Osteoblast (primary cell): ENCODE measurements at regions not wholly inside any gene's neighbourhood (a gene's known extent, or its start where the extent isn't known, plus 50 kb on each side); places are given as distances from the start of the nearest gene placed in this dataset.

ENCODE experiments used
- DNase-seq: peaks from one replicate; pipeline ENCODE4 v3.0.0; 2011; ENCODE audit warnings: low spot score, mixed read lengths; ENCODE audit not compliant: insufficient read length; ENCODE audit errors: missing footprints
- H2AFZ ChIP-seq: 2 replicates; pipeline ENCODE4 v1.6.0; 2011; ENCODE audit warnings: mild to moderate bottlenecking, low read length
- H3K27ac ChIP-seq: 2 replicates; pipeline ENCODE4 v1.5.1; 2011; ENCODE audit warnings: mild to moderate bottlenecking, low read depth, low read length, moderate library complexity
- H3K27me3 ChIP-seq: 2 replicates; pipeline ENCODE4 v1.6.0; 2012; ENCODE audit warnings: mild to moderate bottlenecking, control low read depth, inconsistent platforms, low read length, moderate library complexity; ENCODE audit not compliant: insufficient read depth
- H3K36me3 ChIP-seq: 2 replicates; pipeline ENCODE4 v1.5.1; 2011; ENCODE audit warnings: mild to moderate bottlenecking, low read length, control low read depth, moderate library complexity; ENCODE audit not compliant: insufficient read depth
- H3K4me1 ChIP-seq: 2 replicates; pipeline ENCODE4 v1.5.1; 2011; ENCODE audit warnings: mild to moderate bottlenecking, low read length, control low read depth, moderate library complexity; ENCODE audit not compliant: insufficient read depth
- H3K4me2 ChIP-seq: 2 replicates; pipeline ENCODE4 v1.6.0; 2011; ENCODE audit warnings: mild to moderate bottlenecking, low read length; ENCODE audit not compliant: insufficient read depth
- H3K4me3 ChIP-seq: fragments of 200-600 bp; sonication (generic); 3 replicates; pipeline ENCODE4 v1.5.1; 2012; ENCODE audit warnings: mild to moderate bottlenecking, low read length, inconsistent platforms; ENCODE audit not compliant: insufficient read depth
- H3K79me2 ChIP-seq: 2 replicates; pipeline ENCODE4 v1.6.0; 2012; ENCODE audit warnings: mild to moderate bottlenecking, low read length, control low read depth, inconsistent platforms; ENCODE audit not compliant: insufficient read depth
- H3K9me3 ChIP-seq: 2 replicates; pipeline ENCODE4 v1.5.1; 2011; ENCODE audit warnings: low read depth, low read length, control low read depth
- H4K20me1 ChIP-seq: 2 replicates; pipeline ENCODE4 v1.6.0; 2012; ENCODE audit warnings: mild to moderate bottlenecking, low read length, control low read depth; ENCODE audit not compliant: insufficient read depth
- TF ChIP-seq, protein P1 (sequence below): IDR thresholded peaks from 2 replicates; pipeline ENCODE4 v1.5.1; 2011; ENCODE audit warnings: mild to moderate bottlenecking, low read depth, low read length, moderate library complexity; ENCODE audit errors: extremely low read depth

DNA sequence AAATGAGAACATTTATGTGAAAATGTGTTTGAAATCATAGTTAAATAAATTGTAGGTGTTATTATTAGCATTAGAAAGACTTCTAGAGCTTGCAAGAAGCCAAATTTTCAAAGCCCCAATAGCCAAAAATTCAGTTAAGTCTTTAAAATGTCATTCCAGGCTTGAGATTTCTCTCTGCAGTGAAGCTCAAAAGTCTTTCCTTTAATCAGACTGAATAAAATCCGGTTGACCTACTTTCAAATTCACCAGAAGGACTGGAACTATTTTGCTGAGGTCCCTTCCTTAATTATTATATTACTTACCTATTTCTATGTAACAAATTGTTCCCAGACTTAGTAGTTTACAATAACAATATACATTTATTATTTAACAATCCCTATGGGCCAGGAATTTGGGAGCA lies 112.2 kb upstream of the TRPM3 start:
- Histone ChIP-seq H3K9me3 (no peaks in the 10 kb centered on the region), H3K4me2 (no peak overlapping the region), H3K36me3 (no peaks in the 10 kb centered on the region), H3K27ac (no peak overlapping the region), H4K20me1 (no peaks in the 10 kb centered on the region), H3K79me2 (no peaks in the 10 kb centered on the region), H3K4me1 (no peaks in the 10 kb centered on the region), H3K4me3 (no peak overlapping the region), H2AFZ (no peak overlapping the region), H3K27me3 (no peaks in the 10 kb centered on the region)
- no peak for DNase-seq
- TF ChIP-seq, protein P1, sequence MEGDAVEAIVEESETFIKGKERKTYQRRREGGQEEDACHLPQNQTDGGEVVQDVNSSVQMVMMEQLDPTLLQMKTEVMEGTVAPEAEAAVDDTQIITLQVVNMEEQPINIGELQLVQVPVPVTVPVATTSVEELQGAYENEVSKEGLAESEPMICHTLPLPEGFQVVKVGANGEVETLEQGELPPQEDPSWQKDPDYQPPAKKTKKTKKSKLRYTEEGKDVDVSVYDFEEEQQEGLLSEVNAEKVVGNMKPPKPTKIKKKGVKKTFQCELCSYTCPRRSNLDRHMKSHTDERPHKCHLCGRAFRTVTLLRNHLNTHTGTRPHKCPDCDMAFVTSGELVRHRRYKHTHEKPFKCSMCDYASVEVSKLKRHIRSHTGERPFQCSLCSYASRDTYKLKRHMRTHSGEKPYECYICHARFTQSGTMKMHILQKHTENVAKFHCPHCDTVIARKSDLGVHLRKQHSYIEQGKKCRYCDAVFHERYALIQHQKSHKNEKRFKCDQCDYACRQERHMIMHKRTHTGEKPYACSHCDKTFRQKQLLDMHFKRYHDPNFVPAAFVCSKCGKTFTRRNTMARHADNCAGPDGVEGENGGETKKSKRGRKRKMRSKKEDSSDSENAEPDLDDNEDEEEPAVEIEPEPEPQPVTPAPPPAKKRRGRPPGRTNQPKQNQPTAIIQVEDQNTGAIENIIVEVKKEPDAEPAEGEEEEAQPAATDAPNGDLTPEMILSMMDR: no peak

DNA sequence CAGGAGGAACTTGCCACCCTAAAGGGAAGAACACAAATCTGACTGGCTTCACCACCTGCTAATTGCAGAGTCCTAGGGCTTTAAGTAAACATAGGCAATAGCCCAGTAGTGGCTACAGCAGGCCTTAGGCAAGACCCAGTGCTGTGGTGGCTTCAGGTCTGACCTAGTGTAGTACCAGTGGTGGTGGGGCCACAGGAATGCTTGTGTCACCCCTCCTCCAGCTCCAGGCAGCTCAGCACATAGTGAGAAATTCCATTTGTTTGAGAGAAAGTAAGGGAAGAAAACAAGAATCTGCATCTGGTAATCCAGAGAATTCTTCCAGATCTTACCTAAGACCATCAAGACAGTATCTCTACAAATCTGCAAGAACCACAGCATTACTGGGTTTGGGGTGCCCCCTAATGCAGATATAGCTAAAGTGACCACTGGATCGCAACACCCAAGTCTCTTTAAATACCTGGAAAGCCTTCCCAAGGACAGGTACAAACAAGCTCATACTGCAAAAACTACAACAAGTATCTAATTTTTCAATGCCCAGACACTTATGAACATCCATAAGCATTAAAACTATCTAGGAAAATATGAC lies 102.6 kb upstream of the TRPM3 start:
- no peaks in the 10 kb centered on the region for H3K79me2 ChIP-seq
- no peaks in the 10 kb centered on the region for H3K4me1 ChIP-seq
- no peak overlapping the region for H3K4me2 ChIP-seq
- no peak overlapping the region for H3K4me3 ChIP-seq
- H3K27me3 ChIP-seq: no peaks in the 10 kb centered on the region
- TF ChIP-seq, protein P1: no peak
- H3K36me3 ChIP-seq: no peaks in the 10 kb centered on the region
- H2AFZ ChIP-seq: no peak overlapping the region
- H3K27ac ChIP-seq: no peak overlapping the region
- H4K20me1 ChIP-seq: no peaks in the 10 kb centered on the region
- no peak for DNase-seq
- no peaks in the 10 kb centered on the region for H3K9me3 ChIP-seq

DNA sequence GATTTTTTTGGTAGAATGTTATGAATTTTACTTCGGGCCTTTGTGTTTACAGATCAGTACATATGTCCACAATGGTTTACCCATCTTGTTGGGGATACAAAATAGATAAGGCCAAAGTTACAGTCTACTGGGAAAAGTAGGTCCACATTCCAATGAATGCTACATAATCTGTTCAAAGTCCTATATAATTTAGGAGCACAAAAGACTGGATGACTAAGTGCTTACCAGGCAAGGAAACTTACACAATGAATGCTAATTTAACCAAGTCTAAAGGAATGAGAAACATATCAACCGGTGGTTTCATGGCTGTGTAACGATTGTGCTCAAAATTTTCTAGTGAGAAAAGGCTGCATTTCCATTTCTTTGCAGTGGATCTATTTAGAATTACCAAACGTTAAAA lies 97.4 kb upstream of the TRPM3 start:
- Histone ChIP-seq H4K20me1 (no peaks in the 10 kb centered on the region), H3K36me3 (no peaks in the 10 kb centered on the region), H2AFZ (no peak overlapping the region), H3K9me3 (no peaks in the 10 kb centered on the region), H3K4me2 (no peak overlapping the region), H3K4me1 (no peaks in the 10 kb centered on the region), H3K27me3 (no peaks in the 10 kb centered on the region), H3K4me3 (no peak overlapping the region), H3K79me2 (no peaks in the 10 kb centered on the region), H3K27ac (no peak overlapping the region)
- no peak for DNase-seq
- TF ChIP-seq, protein P1: no peak

DNA sequence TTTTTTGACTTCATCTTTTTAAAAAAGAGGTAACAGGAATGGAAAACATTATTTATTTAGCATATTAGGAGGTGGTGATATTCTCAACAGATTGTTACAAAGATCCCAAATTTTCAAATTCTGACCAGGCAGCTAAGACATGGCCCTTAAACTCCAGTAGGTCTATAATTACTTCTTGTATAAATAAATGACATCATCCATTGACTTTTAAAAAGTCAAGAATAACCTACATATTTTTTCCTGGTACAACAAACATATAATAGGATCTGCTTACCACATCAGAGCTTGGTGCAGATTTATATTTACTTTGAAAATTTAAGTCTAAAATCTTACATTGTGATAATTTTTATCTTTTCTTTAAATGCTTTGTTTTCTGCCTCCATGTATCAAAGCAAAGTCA lies 92.2 kb upstream of the TRPM3 start:
- DNase-seq: no peak
- Histone ChIP-seq H2AFZ (no peak overlapping the region), H3K79me2 (no peaks in the 10 kb centered on the region), H3K36me3 (no peaks in the 10 kb centered on the region), H3K4me2 (no peak overlapping the region), H3K27ac (no peak overlapping the region), H3K9me3 (no peaks in the 10 kb centered on the region), H3K4me3 (no peak overlapping the region), H3K4me1 (no peaks in the 10 kb centered on the region), H4K20me1 (no peaks in the 10 kb centered on the region), H3K27me3 (no peaks in the 10 kb centered on the region)
- TF ChIP-seq, protein P1: no peak
